Heart left ventricle (tissue), 13 donors: ENCODE measurements at regions not wholly inside any gene's neighbourhood (a gene's known extent, or its start where the extent isn't known, plus 50 kb on each side); places are given as distances from the start of the nearest gene placed in this dataset.
"Not testable (repeated sequence)": the region's sequence is repeated elsewhere in the genome, so short reads cannot be mapped to it uniquely, and the experiment has no call there.

ENCODE experiments used
- CTCF ChIP-seq, 12 donors: fragments of 200-600 bp; sonication (generic) in 4 of 12; IDR thresholded peaks; one replicate each; pipeline versions ENCODE4 v1.5.0 to v1.8.0; 2018 to 2022; ENCODE audit warnings: antibody characterized with exemption in 12 of 12, mild to moderate bottlenecking in 5 of 12
- POLR2A ChIP-seq, 2 donors: fragments of 450-650 bp; IDR thresholded peaks; one replicate each; pipeline ENCODE4 v1.6.1; 2017; ENCODE audit warnings: antibody characterized with exemption in 2 of 2, mild to moderate bottlenecking in 2 of 2, moderate library complexity in 2 of 2
- donor health status: ischemic (EF 13 %, LVEDD 7.1; RV severe dilation, severe dysfunction).
- donor health status: DM: no; HTN: yes; CAD: no.
- donor health status: DM: no; HTN: no; CAD: no.
- donor health status: ischemic (EF 25% LVEDD 6.9; RV normal size, moderate dysfunction).
- donor health status: ischemic (EF 25% LVEDD 5.7; RV mildly dilated, moderate dysfunction).
- donor health status: ischemic (EF 35%, LVEDD 5.7; RV mildly dilated, moderate dysfunction).
- donor health status: nonischemic (EF 11% LVEDD 7.7; RV severe dilation, severe dysfunction).
- donor health status: DM: yes; HTN: yes; CAD: no.
- donor health status: PGD.
- donor health status: ischemic (EF 29% LVEDD 5.4; RV normal size, mild dysfunction).
- donor health status: nonischemic (EF 23%, LVEDD 6.1; RV moderate dilation, normal function).

- TF ChIP-seq CTCF, POLR2A (IDR thresholded peaks at IDR 0.05): not testable (repeated sequence)
These were observed 92.8 kb upstream of the ACSL3 start for GRCh38 chr2:222768019-222768418.
